NCI-H446 treated with DMSO at 0.1 percent for 48 hours (cell line): ENCODE measurements at regions not wholly inside any gene's neighbourhood (a gene's known extent, or its start where the extent isn't known, plus 50 kb on each side); places are given as distances from the start of the nearest gene placed in this dataset.
A peak's percentile ranks its signal among the peaks of the same experiment; 100 is the strongest.
"Not testable (repeated sequence)": the region's sequence is repeated elsewhere in the genome, so short reads cannot be mapped to it uniquely, and the experiment has no call there.

Experiments used
- DNase-seq: peaks from one replicate; lab custom pipeline; 2025; lab: John Stamatoyannopoulos, UW

GRCh38 chr3:157581956-157582636 lies 78.9 kb upstream of the VEPH1 start:
- not testable (repeated sequence) for DNase-seq

GRCh38 chr3:157581371-157581770 lies 78.2 kb upstream of the VEPH1 start:
- DNase-seq: no peak

GRCh38 chr3:157578181-157578580 lies 75.0 kb upstream of the VEPH1 start:
- DNase-seq: no peak

DNA sequence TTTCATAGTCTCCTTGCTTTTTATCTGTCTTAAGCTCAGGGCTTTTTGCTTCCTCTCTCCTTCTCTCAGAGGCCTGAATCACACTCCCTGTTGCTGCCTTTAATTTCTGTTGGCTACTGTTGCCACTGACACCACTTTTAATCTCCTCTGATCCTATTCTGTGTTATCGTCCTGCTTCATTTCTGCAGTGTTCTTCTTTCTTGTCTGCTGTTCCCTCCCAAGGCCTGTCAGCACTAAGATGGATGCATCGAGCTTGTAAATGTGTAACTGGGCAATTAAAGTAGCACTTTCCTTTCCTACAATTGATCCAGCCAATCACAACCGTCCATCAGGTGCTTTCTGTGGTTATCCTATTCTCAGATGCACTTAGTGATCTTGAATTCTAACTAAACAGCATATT lies 71.3 kb upstream of the VEPH1 start:
- DNase-seq: no peak

GRCh38 chr3:157573780-157574378 lies 70.7 kb upstream of the VEPH1 start:
- no peak for DNase-seq

DNA sequence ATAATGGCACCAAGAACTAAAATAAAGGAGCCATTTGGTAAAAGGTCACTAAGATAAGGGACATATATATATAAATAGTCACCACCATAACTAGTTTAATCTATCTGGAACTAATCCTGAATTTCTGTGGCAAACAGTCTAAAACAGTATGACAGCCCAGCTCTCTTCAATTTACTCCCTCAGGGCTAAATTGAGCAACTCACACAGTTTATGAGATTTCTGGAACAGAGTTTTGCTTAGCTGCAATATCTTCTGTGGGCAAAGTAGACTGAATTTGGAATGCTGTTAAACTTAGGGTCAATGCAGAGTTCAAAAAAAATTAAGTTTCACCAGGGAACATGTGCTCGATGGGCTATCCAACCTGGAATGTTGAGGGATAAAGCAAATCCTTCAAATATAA lies 70.1 kb upstream of the VEPH1 start:
- DNase-seq: no peak

GRCh38 chr3:157572559-157573270 lies 69.5 kb upstream of the VEPH1 start:
- DNase-seq: peak; percentile 38

- DNase-seq: no peak
Observed at GRCh38 chr3:157566596-157566995, 63.4 kb upstream of the VEPH1 start.

- no peak for DNase-seq
Observed at GRCh38 chr3:157559401-157559800, 56.2 kb upstream of the VEPH1 start.
